NCI-H2171 (cell line): ENCODE measurements at regions not wholly inside any gene's neighbourhood (a gene's known extent, or its start where the extent isn't known, plus 50 kb on each side); places are given as distances from the start of the nearest gene placed in this dataset.
"Not testable (repeated sequence)": the region's sequence is repeated elsewhere in the genome, so short reads cannot be mapped to it uniquely, and the experiment has no call there.

ENCODE experiments used
- DNase-seq: peaks from one replicate; lab custom pipeline; 2025; lab: John Stamatoyannopoulos, UW

GRCh38 chr3:65303431-65303830 lies 615.6 kb upstream of the ADAMTS9 start:
- DNase-seq = no peak

GRCh38 chr3:65291448-65292125 lies 603.8 kb upstream of the ADAMTS9 start:
- no peak for DNase-seq

- no peak for DNase-seq
These were observed 601.0 kb upstream of the ADAMTS9 start for GRCh38 chr3:65288776-65289175.

- no peak for DNase-seq
These were observed 598.2 kb upstream of the ADAMTS9 start for GRCh38 chr3:65285956-65286355.

GRCh38 chr3:65284961-65285360 lies 597.2 kb upstream of the ADAMTS9 start:
- DNase-seq = no peak

GRCh38 chr3:65284546-65284945 lies 596.7 kb upstream of the ADAMTS9 start:
- DNase-seq = no peak

GRCh38 chr3:65279225-65279782 lies 591.5 kb upstream of the ADAMTS9 start:
- DNase-seq = no peak

GRCh38 chr3:65277798-65278197 lies 590.0 kb upstream of the ADAMTS9 start:
- DNase-seq = no peak

GRCh38 chr3:65276551-65276950 lies 588.8 kb upstream of the ADAMTS9 start:
- no peak for DNase-seq

- peak; percentile 4 for DNase-seq
These were observed 580.6 kb upstream of the ADAMTS9 start for GRCh38 chr3:65268426-65268825.

- peak; percentile 48 for DNase-seq
These were observed 578.3 kb upstream of the ADAMTS9 start for GRCh38 chr3:65265942-65266590.

- DNase-seq = no peak
These were observed 577.7 kb upstream of the ADAMTS9 start for GRCh38 chr3:65265511-65265910.

GRCh38 chr3:65262548-65262947 lies 574.7 kb upstream of the ADAMTS9 start:
- no peak for DNase-seq

- DNase-seq = no peak
These were observed 572.1 kb upstream of the ADAMTS9 start for GRCh38 chr3:65259946-65260345.

- not testable (repeated sequence) for DNase-seq
These were observed 565.1 kb upstream of the ADAMTS9 start for GRCh38 chr3:65252914-65253313.

GRCh38 chr3:65252266-65252665 lies 564.5 kb upstream of the ADAMTS9 start:
- DNase-seq = no peak

GRCh38 chr3:65251375-65251774 lies 563.6 kb upstream of the ADAMTS9 start:
- DNase-seq = no peak

- DNase-seq = no peak
These were observed 558.8 kb upstream of the ADAMTS9 start for GRCh38 chr3:65246561-65246960.

GRCh38 chr3:65245133-65246063 lies 557.6 kb upstream of the ADAMTS9 start:
- no peak for DNase-seq

GRCh38 chr3:65240366-65240765 lies 552.6 kb upstream of the ADAMTS9 start:
- no peak for DNase-seq

- DNase-seq = no peak
These were observed 550.9 kb upstream of the ADAMTS9 start for GRCh38 chr3:65238652-65239051.

GRCh38 chr3:65234499-65234898 lies 546.7 kb upstream of the ADAMTS9 start:
- no peak for DNase-seq
